LNCaP clone FGC (cell line): ENCODE measurements at regions not wholly inside any gene's neighbourhood (a gene's known extent, or its start where the extent isn't known, plus 50 kb on each side); places are given as distances from the start of the nearest gene placed in this dataset.
"Not testable (repeated sequence)": the region's sequence is repeated elsewhere in the genome, so short reads cannot be mapped to it uniquely, and the experiment has no call there.

Source experiments
- DNase-seq: peaks from one replicate; pipeline ENCODE4 v3.0.0-alpha.2; 2011; ENCODE audit warnings: low read depth
- H3K4me3 ChIP-seq: 2 replicates; pipeline ENCODE4 v1.5.1; 2011; ENCODE audit warnings: mild to moderate bottlenecking, low read depth, low read length, control low read depth
- CTCF ChIP-seq: IDR thresholded peaks from 2 replicates; pipeline ENCODE4 v1.5.1; 2012; ENCODE audit warnings: mild to moderate bottlenecking; ENCODE audit not compliant: control insufficient read depth, insufficient read depth; ENCODE audit errors: extremely low read depth

GRCh38 chr11:69899957-69900821 lies 81.0 kb upstream of the FGF3 start:
- no peak overlapping the region for H3K4me3 ChIP-seq
- TF ChIP-seq CTCF: no peak
- no peak for DNase-seq

- not testable (repeated sequence) for DNase-seq, H3K4me3 ChIP-seq
These were observed 81.6 kb upstream of the FGF3 start for GRCh38 chr11:69900822-69901302.

GRCh38 chr11:69902337-69902736 lies 83.1 kb upstream of the FGF3 start:
- DNase-seq: no peak
- TF ChIP-seq CTCF: no peak

GRCh38 chr11:69903211-69903610 lies 84.0 kb upstream of the FGF3 start:
- no peak for TF ChIP-seq CTCF
- H3K4me3 ChIP-seq: no peak overlapping the region
- no peak for DNase-seq

More at GRCh38 chr11:69902337-69902736, 83.1 kb upstream of the FGF3 start:
- no peak overlapping the region for H3K4me3 ChIP-seq

GRCh38 chr11:69904161-69904973 lies 85.2 kb upstream of the FGF3 start:
- no peak for DNase-seq
- TF ChIP-seq CTCF: no peak

GRCh38 chr11:69904974-69905535 lies 85.8 kb upstream of the FGF3 start:
- TF ChIP-seq CTCF: no peak
- H3K4me3 ChIP-seq: no peak overlapping the region
- DNase-seq: no peak

More at GRCh38 chr11:69904161-69904973, 85.2 kb upstream of the FGF3 start:
- no peak overlapping the region for H3K4me3 ChIP-seq
